ENCODE measurements at regions not wholly inside any gene's neighbourhood (a gene's known extent, or its start where the extent isn't known, plus 50 kb on each side); places are given as distances from the start of the nearest gene placed in this dataset.

GRCh38 chr3:193910310-193910709, 225.6 kb upstream of the HES1 start (continued):
- no peak for TF ChIP-seq ZNF462 (CRISPR knock-in tag; IDR thresholded peaks at IDR 0.05)
- no peak for TF ChIP-seq ETS1 (IDR thresholded peaks at IDR 0.05)
- TF ChIP-seq EZH2 (IDR thresholded peaks at IDR 0.05; ENCODE audit: low read depth, unreplicated experiment), result no peak
- TF ChIP-seq JUNB (IDR thresholded peaks at IDR 0.05; ENCODE audit: unreplicated experiment), result no peak
- TF ChIP-seq CTCF (conservative IDR thresholded peaks at IDR 0.05; ENCODE audit: low read depth in 2 of 2), result no peak
